ENCODE measurements at regions not wholly inside any gene's neighbourhood (a gene's known extent, or its start where the extent isn't known, plus 50 kb on each side); places are given as distances from the start of the nearest gene placed in this dataset.

GRCh38 chr7:25288556-25289307 lies 60.4 kb upstream of the NPVF start:
- intact Hi-C loops (cut with micrococcal nuclease): no loop called here
- ChIA-PET CTCF (no interaction called here), POLR2A (no interaction called here)
- H3K27me3 Mint-ChIP-seq: no peaks in the 10 kb centered on the region
- DNase-seq: no peak
- H3K27ac Mint-ChIP-seq: no peak overlapping the region
- TF ChIP-seq CTCF (IDR thresholded peaks at IDR 0.05): no peak
- no peaks in the 10 kb centered on the region for H3K4me1 Mint-ChIP-seq (ENCODE audit: low read depth)
- no peaks in the 10 kb centered on the region for H3K36me3 Mint-ChIP-seq (ENCODE audit: low read depth)
- no peaks in the 10 kb centered on the region for H3K9me3 Mint-ChIP-seq
- ATAC-seq: no peak
- no peak overlapping the region for H3K4me3 Mint-ChIP-seq

GRCh38 chr7:25289518-25289917 lies 61.2 kb upstream of the NPVF start:
- no peak for TF ChIP-seq CTCF (IDR thresholded peaks at IDR 0.05)
- intact Hi-C loops (cut with micrococcal nuclease): no loop called here
- H3K4me3 Mint-ChIP-seq: no peak overlapping the region
- ChIA-PET CTCF (no interaction called here), POLR2A (no interaction called here)
- H3K36me3 Mint-ChIP-seq (ENCODE audit: low read depth): no peaks in the 10 kb centered on the region
- H3K27me3 Mint-ChIP-seq: no peaks in the 10 kb centered on the region
- H3K4me1 Mint-ChIP-seq (ENCODE audit: low read depth): no peaks in the 10 kb centered on the region
- DNase-seq (no peak), ATAC-seq (no peak)
- H3K27ac Mint-ChIP-seq: no peak overlapping the region
- H3K9me3 Mint-ChIP-seq: no peaks in the 10 kb centered on the region

- TF ChIP-seq CTCF (IDR thresholded peaks at IDR 0.05): no peak
- Mint-ChIP-seq H3K27ac (no peak overlapping the region), H3K9me3 (no peaks in the 10 kb centered on the region), H3K36me3 (ENCODE audit: low read depth) (no peaks in the 10 kb centered on the region), H3K4me1 (ENCODE audit: low read depth) (no peaks in the 10 kb centered on the region), H3K4me3 (no peak overlapping the region), H3K27me3 (no peaks in the 10 kb centered on the region)
- ATAC-seq (no peak), DNase-seq (no peak)
- intact Hi-C loops (cut with micrococcal nuclease): no loop called here
- ChIA-PET CTCF (no interaction called here), POLR2A (no interaction called here)
Measured at GRCh38 chr7:25294624-25295023, 66.3 kb upstream of the NPVF start.

GRCh38 chr7:25295387-25295786 lies 67.1 kb upstream of the NPVF start:
- Mint-ChIP-seq H3K4me3 (no peak overlapping the region), H3K36me3 (ENCODE audit: low read depth) (no peaks in the 10 kb centered on the region), H3K27me3 (no peaks in the 10 kb centered on the region), H3K9me3 (no peaks in the 10 kb centered on the region), H3K4me1 (ENCODE audit: low read depth) (no peaks in the 10 kb centered on the region), H3K27ac (no peak overlapping the region)
- ATAC-seq (no peak), DNase-seq (no peak)
- intact Hi-C loops (cut with micrococcal nuclease): no loop called here
- CTCF ChIA-PET: no interaction called here
- POLR2A ChIA-PET: no interaction called here
- TF ChIP-seq CTCF (IDR thresholded peaks at IDR 0.05): no peak

GRCh38 chr7:25296086-25296485 lies 67.8 kb upstream of the NPVF start:
- ChIA-PET CTCF (no interaction called here), POLR2A (no interaction called here)
- no peaks in the 10 kb centered on the region for H3K36me3 Mint-ChIP-seq (ENCODE audit: low read depth)
- no peak overlapping the region for H3K27ac Mint-ChIP-seq
- intact Hi-C loops (cut with micrococcal nuclease): no loop called here
- no peak for ATAC-seq
- no peaks in the 10 kb centered on the region for H3K9me3 Mint-ChIP-seq
- TF ChIP-seq CTCF (IDR thresholded peaks at IDR 0.05): no peak
- no peaks in the 10 kb centered on the region for H3K4me1 Mint-ChIP-seq (ENCODE audit: low read depth)
- H3K27me3 Mint-ChIP-seq: no peaks in the 10 kb centered on the region
- H3K4me3 Mint-ChIP-seq: no peak overlapping the region
- no peak for DNase-seq

Data from activated CD8-positive, alpha-beta T cell treated with anti-CD3 and anti-CD28 coated beads for 36 hours (primary cell).